HFF-Myc (cell line): ENCODE measurements at regions not wholly inside any gene's neighbourhood (a gene's known extent, or its start where the extent isn't known, plus 50 kb on each side); places are given as distances from the start of the nearest gene placed in this dataset.
"Not testable (repeated sequence)": the region's sequence is repeated elsewhere in the genome, so short reads cannot be mapped to it uniquely, and the experiment has no call there.

Experiments
- DNase-seq: peaks from one replicate; pipeline ENCODE4 v3.0.0-alpha.2; 2011; ENCODE audit warnings: low read depth; ENCODE audit errors: extremely low read depth
- H3K4me3 ChIP-seq: replicated peaks from 2 replicates; pipeline ENCODE4 v1.5.1; 2011; ENCODE audit warnings: low read depth, mild to moderate bottlenecking, control low read depth, low read length
- TF ChIP-seq, protein P1 (sequence below): IDR thresholded peaks from 2 replicates; pipeline ENCODE4 v1.5.1; 2012; ENCODE audit warnings: mild to moderate bottlenecking, low read depth, low read length, control low read depth; ENCODE audit errors: missing control alignments

DNA sequence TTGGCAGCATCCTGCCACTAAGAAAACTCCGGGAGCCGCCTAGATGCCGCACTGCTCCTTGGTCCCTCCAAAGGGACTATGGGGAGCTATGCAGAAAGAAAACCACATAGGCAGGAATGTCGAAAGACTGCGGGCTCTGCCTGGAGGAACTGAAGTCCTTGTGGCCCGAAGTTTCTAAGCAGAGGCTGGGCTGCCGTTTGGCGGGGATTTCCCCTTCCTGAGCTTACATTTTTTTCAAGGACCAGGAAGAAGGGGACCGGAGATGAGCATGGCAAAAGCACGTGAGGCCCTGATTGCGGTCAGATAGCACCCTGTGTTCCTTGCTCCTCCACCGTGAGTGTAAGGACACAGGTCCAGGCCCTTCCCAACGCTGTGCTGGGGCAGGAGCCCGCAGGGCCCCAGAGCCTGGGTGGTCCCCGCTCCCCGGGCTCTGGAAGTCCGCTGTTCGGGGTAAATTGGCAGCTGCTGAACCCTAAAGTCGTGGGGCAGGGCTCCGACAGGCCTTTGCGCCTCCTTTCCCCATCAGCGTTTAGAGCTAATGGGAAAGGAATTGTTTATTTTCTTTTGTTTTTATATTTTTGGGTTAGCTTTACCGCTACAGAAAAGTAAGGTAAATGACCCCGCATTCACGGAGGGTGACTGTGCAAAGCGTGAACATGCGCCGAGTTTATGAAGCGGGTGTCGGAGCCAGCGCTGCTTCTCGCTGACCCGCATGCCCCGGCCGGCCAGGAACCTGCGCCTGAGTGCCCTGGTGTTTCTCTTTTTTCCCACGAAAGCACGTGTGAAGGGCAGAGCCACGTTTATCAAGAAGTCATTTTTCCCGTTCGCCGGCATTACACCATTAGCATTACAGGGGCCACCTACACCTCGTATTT lies 356.5 kb upstream of the ZNF32 start:
- TF ChIP-seq, protein P1, sequence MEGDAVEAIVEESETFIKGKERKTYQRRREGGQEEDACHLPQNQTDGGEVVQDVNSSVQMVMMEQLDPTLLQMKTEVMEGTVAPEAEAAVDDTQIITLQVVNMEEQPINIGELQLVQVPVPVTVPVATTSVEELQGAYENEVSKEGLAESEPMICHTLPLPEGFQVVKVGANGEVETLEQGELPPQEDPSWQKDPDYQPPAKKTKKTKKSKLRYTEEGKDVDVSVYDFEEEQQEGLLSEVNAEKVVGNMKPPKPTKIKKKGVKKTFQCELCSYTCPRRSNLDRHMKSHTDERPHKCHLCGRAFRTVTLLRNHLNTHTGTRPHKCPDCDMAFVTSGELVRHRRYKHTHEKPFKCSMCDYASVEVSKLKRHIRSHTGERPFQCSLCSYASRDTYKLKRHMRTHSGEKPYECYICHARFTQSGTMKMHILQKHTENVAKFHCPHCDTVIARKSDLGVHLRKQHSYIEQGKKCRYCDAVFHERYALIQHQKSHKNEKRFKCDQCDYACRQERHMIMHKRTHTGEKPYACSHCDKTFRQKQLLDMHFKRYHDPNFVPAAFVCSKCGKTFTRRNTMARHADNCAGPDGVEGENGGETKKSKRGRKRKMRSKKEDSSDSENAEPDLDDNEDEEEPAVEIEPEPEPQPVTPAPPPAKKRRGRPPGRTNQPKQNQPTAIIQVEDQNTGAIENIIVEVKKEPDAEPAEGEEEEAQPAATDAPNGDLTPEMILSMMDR: no peak
- no peak for DNase-seq
- no peak overlapping the region for H3K4me3 ChIP-seq

DNA sequence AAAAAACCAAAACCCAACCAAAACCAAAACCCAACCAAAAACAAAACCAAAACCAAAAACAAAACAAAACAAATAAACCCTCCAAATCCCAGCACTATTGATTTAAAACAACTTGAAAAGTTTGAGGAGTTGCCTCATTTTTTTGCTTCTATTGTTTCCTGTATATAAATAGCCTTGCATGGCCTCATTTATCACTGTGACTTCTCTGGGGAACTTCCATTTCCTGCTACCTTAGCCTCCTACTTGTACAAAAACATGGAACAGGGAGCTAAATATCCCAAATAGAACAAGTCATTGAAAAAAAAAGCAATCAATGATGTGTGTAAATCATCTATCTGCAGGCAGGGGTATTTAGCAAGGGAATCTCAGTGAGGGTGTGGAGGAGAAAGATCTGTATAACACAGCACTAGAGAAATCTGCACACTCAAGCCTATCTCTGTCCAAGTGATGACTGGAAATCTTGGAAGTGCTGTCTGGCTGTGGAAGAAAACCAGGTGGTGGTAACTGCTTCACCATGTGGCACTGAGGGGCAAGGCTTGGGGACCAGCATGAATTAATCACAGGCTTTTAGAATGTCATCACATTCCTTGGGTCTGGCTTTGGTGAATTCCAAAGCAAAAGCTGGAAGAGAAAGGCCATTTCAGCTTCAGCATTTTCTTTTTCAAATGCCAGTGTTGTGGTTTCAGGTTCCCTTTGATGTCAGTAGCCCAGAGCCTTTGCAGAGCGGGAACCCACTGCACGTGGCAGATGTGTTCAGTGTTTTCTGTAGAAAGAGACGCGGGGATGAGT lies 349.5 kb upstream of the ZNF32 start:
- peak; percentile 32 for DNase-seq
- TF ChIP-seq, protein P1: no peak
- no peak overlapping the region for H3K4me3 ChIP-seq

DNA sequence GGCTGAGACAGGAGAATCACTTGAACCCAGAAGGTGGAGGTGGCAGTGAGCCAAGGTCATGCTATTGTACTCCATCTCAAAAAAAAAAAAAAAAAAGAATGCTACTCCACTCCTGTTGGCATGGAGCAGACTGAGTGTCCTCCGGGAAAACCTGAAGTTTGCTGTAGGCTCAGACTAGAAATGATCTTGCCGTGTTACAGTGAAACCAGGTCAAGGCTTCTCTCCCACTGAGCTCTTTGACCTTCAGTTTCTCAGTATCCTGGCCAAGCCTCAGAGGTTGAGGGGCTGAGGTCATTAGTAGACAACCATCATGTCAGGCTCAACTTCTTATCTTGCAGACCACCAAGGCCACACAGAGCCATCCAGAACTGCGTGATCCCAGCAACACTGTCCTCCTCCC lies 348.6 kb upstream of the ZNF32 start:
- no peak overlapping the region for H3K4me3 ChIP-seq
- TF ChIP-seq, protein P1: no peak
- no peak for DNase-seq

DNA sequence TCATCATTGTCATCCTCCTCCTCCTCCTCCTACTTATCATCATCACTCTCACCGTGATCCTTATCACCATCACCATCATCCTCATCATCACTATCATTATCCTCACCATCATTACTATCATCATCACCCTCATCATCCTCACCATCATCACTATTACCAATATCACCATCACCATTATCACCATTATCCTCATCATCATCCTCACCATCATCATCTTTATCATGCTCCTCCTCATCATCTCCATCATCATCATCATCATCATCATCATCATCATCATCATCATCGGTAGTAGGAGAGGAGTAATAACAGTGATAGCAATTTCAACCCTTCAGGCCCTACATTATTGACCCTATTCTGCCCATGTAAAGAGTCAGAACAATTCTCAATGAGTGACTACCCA lies 345.9 kb upstream of the ZNF32 start:
- TF ChIP-seq, protein P1: no peak
- no peak overlapping the region for H3K4me3 ChIP-seq
- no peak for DNase-seq

DNA sequence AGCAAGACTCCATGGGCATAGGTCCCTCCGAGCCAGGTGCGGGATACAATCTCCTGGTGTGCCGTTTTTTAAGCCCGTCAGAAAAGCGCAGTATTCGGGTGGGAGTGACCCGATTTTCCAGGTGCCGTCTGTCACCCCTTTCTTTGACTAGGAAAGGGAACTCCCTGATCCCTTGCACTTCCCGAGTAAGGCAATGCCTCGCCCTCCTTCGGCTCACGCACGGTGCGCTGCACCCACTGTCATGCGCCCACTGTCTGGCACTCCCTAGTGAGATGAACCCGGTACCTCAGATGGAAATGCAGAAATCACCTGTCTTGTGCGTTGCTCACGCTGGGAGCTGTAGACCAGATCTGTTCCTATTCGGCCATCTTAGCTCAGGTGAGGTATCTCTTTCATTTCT lies 344.1 kb upstream of the ZNF32 start:
- H3K4me3 ChIP-seq, DNase-seq: not testable (repeated sequence)

DNA sequence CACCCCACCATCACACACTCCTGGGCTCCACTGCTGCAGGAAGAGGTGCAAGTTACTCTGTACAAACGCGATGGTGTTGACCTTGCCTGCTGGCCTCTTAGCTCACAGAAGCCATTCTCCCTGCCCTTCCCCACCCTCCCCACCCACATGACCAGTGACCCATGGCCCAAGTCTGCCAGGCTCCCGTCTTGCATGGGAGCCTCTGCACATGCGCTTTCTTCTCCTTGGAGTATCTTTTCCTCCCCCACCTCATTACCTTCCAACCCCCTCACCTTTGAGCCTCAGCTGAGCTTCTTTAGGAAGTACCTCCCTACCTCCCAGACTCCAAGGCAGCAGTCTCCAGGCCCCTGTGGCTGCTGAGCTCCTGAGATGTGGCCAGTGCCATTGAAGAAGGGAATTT lies 337.7 kb upstream of the ZNF32 start:
- no peak overlapping the region for H3K4me3 ChIP-seq
- TF ChIP-seq, protein P1: no peak
- no peak for DNase-seq

DNA sequence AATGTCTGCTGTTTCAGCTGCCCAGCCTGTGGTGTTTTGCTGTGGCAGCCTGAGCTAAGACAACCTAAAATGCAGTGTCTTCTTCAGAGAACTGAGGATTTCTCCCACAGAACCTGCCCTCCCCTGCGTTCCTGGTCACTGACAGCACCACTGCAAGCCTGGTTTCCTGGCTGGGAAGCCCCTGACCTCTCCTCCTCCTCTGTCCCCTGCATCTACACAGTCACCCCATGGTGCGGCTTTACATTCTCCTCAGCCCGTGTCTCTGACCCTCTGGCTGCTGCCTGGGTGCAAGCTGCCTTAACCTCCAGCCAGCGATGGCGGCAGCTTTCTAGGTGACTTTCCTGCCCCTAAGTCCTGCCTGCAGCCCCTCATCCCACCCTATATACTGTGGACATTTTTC lies 337.3 kb upstream of the ZNF32 start:
- TF ChIP-seq, protein P1: no peak
- DNase-seq: no peak

More for the DNA sequence above, 337.3 kb upstream of the ZNF32 start:
- no peak overlapping the region for H3K4me3 ChIP-seq
